SH-SY5Y (cell line): ENCODE measurements at regions not wholly inside any gene's neighbourhood (a gene's known extent, or its start where the extent isn't known, plus 50 kb on each side); places are given as distances from the start of the nearest gene placed in this dataset.

ENCODE experiments used
- GATA2 ChIP-seq: IDR thresholded peaks from 2 replicates; pipeline ENCODE4 v1.6.1; 2011; ENCODE audit warnings: mild to moderate bottlenecking, low read depth, low read length
- GATA3 ChIP-seq: IDR thresholded peaks from 2 replicates; pipeline ENCODE4 v1.6.1; 2011; ENCODE audit warnings: low read depth, mild to moderate bottlenecking, low read length, moderate library complexity

DNA sequence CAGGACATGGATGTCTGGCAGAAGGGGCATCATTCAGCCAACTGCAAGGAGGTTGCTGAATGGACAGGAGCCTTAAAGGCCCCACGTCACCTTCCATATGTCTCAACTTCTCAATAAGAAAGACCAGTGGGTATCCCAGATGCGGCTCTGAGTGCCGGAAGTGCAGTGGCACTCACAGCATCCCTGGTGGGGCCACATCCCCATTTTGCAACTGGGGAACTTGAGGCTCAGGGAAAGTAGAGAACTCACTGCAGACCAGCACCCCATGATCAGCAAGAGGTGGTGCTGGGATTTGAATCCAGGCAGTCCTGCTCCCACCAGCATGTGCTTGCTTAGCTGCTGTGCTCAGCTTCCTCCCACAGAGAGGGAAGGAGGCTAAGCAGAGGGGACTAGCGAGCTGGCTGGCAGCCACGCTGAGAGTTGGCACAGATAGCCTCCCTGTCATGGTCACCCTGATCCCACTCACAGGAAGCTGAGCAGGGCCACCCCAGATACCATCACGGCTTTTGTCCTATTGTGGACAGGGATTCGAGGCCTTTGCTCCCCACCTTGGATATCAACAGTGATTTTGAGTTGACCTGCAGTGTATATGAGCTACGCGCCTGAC is 294.2 kb upstream of the FOXF1 start:
- TF ChIP-seq GATA2 (no peak), GATA3 (no peak)
